ENCODE measurements at regions not wholly inside any gene's neighbourhood (a gene's known extent, or its start where the extent isn't known, plus 50 kb on each side); places are given as distances from the start of the nearest gene placed in this dataset.

DNA sequence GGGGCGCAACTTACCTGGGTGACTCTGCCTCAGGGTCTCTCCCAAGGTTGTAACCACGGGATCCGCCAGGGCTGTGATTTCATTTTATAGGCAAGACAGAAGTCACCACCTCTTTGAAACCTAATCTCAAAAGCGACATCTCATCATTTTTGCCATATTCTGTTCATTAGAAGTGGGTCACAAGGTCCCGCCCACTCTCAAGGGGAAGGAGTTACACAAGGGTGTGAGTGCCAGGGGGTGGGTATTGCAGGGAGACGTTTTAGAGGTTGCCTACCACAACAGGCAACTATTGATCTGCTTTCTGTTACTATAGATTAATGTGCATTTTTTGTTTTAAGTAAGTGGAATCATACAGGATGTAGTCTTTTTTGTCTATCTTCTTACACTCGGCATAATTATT lies 56.6 kb upstream of the ADPGK start:
- Histone ChIP-seq H3K4me1 (ENCODE audit: control extremely low read depth in 1 of 4, control insufficient read depth in 4 of 4, insufficient read depth in 4 of 4, low read length in 3 of 4) (no peaks in the 10 kb centered on the region), H3K9me3 (ENCODE audit: control extremely low read depth in 1 of 5, control insufficient read depth in 4 of 5, insufficient read depth in 2 of 5, low read depth in 1 of 5, low read length in 4 of 5) (no peaks in the 10 kb centered on the region), H3K27me3 (replicated peaks in 2 of 5; ENCODE audit: control insufficient read depth in 4 of 5, insufficient read depth in 5 of 5, low read length in 4 of 5) (peaks cover 0 to 15% (median 2%) of the 10 kb centered on the region in 5 experiments), H3K27ac (ENCODE audit: insufficient read depth in 1 of 2, low read depth in 1 of 2, low read length in 2 of 2, poor library complexity in 1 of 2, severe bottlenecking in 2 of 2) (no peak overlapping the region), H3K36me3 (ENCODE audit: control insufficient read depth in 4 of 4, insufficient read depth in 4 of 4, low read length in 3 of 4) (no peaks in the 10 kb centered on the region), H3K4me3 (ENCODE audit: control insufficient read depth in 1 of 7, extremely low read depth in 1 of 7, insufficient read depth in 4 of 7, low read depth in 2 of 7, low read length in 6 of 7) (no peak overlapping the region)
- DNase-seq: no peak
- 83% methylated on average over 2 of the region's 7 CpGs for WGBS (ENCODE audit: insufficient coverage)
- ChIA-PET POLR2A (no interaction called here), CTCF (no interaction called here)

DNA sequence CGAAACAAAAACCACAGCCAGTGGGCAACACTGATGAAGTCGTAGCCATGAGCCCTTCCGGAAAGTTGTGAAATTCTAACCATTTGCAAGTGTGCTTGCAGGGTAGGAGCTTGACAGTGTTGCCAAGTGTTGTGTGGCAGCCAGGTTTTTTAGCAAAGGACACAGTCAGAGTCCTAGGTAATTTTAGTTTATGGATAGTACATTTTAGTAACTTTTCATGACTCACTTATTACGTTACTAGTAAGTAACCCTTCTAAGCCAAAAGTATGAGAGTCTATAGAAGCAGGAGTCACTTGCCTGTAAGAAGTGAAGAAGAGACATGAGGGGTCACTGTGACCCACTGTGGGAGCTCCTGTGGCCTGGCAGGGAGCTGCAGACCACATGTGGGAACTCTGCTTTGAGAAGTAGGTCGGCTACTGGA lies 54.8 kb upstream of the ADPGK start:
- Histone ChIP-seq H3K27ac (ENCODE audit: insufficient read depth in 1 of 2, low read depth in 1 of 2, low read length in 2 of 2, poor library complexity in 1 of 2, severe bottlenecking in 2 of 2) (no peak overlapping the region), H3K27me3 (replicated peaks in 2 of 5; ENCODE audit: control insufficient read depth in 4 of 5, insufficient read depth in 5 of 5, low read length in 4 of 5) (peaks cover 0 to 15% (median 2%) of the 10 kb centered on the region in 5 experiments), H3K9me3 (ENCODE audit: control extremely low read depth in 1 of 5, control insufficient read depth in 4 of 5, insufficient read depth in 2 of 5, low read depth in 1 of 5, low read length in 4 of 5) (no peaks in the 10 kb centered on the region), H3K4me3 (ENCODE audit: control insufficient read depth in 1 of 7, extremely low read depth in 1 of 7, insufficient read depth in 4 of 7, low read depth in 2 of 7, low read length in 6 of 7) (no peak overlapping the region), H3K36me3 (ENCODE audit: control insufficient read depth in 4 of 4, insufficient read depth in 4 of 4, low read length in 3 of 4) (no peaks in the 10 kb centered on the region), H3K4me1 (ENCODE audit: control extremely low read depth in 1 of 4, control insufficient read depth in 4 of 4, insufficient read depth in 4 of 4, low read length in 3 of 4) (no peaks in the 10 kb centered on the region)
- CTCF ChIA-PET: no interaction called here
- DNase-seq: no peak
- WGBS (ENCODE audit: insufficient coverage): 83% methylated on average over 5 of the region's 5 CpGs
- POLR2A ChIA-PET: no interaction called here

DNA sequence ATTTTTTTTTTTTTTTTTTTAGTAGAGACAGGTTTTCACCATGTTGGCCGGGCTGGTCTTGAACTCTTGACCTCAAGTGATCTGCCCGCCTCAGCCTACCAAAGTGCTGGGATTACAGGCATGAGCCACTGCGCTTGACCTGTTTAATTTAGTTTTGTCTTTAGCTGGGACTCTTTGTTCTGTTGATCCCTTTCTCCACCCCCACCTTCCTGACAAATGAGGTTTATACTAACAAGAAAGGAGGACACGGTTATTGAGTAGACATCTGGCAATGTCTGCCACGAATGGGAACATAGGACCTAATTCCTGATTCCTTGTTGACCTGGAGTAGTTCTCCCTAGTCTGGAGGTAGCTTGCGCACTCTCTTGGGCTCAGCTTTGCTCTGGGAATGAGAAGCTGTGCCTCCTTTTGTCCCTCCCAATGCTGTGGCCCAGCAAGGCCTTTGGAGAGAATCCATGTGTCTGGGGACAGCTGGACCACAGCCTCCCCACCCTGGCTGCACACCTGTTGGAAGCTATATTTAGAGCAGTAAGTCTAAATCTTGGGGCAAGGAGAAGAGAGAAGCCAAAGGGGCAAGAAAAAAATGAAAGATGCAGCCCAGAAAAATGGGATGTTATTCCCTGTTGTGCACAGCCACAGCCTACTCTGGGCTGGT lies 53.2 kb upstream of the ADPGK start:
- DNase-seq: no peak
- ChIA-PET POLR2A (no interaction called here), CTCF (no interaction called here)
- no peaks in the 10 kb centered on the region for H3K36me3 ChIP-seq (ENCODE audit: control insufficient read depth in 4 of 4, insufficient read depth in 4 of 4, low read length in 3 of 4)
- WGBS (ENCODE audit: insufficient coverage): 93% methylated on average over 5 of the region's 6 CpGs
- H3K9me3 ChIP-seq (ENCODE audit: control extremely low read depth in 1 of 5, control insufficient read depth in 4 of 5, insufficient read depth in 2 of 5, low read depth in 1 of 5, low read length in 4 of 5): no peaks in the 10 kb centered on the region
- H3K4me1 ChIP-seq (ENCODE audit: control extremely low read depth in 1 of 4, control insufficient read depth in 4 of 4, insufficient read depth in 4 of 4, low read length in 3 of 4): no peaks in the 10 kb centered on the region
- peaks cover 0 to 9% (median 2%) of the 10 kb centered on the region in 5 experiments for H3K27me3 ChIP-seq (replicated peaks in 2 of 5; ENCODE audit: control insufficient read depth in 4 of 5, insufficient read depth in 5 of 5, low read length in 4 of 5)
- H3K4me3 ChIP-seq (ENCODE audit: control insufficient read depth in 1 of 7, extremely low read depth in 1 of 7, insufficient read depth in 4 of 7, low read depth in 2 of 7, low read length in 6 of 7): no peak overlapping the region
- H3K27ac ChIP-seq (ENCODE audit: insufficient read depth in 1 of 2, low read depth in 1 of 2, low read length in 2 of 2, poor library complexity in 1 of 2, severe bottlenecking in 2 of 2): no peak overlapping the region

DNA sequence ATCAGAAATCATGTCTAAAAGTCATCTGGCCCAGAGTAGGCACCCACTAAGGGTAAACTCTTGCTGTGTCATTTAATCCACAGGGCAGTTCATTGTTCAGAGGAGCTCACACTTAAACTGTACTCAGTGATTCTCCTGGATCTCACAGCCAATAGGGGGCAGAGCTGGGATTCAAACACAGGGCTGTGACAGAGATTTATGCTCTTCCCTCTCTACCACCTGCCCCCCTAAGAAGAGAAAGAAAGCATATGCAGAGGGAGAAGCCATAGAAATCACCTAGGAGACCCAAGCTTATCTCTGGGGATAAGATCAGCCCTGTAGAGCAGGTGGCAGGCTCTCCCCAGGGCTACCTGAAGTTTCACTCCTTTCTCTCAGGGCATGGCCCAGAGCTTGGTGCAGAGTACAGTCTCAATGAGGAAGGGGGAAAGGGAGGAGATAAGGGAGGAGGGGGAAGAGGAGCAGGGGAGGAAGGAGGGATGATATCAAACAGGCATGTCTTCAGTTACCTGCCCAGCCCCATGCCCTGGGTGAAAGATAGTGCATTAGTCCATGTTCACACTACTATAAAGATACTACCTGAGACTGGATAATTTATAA lies 51.8 kb upstream of the ADPGK start:
- CTCF ChIA-PET: no interaction called here
- no peak for DNase-seq

DNA sequence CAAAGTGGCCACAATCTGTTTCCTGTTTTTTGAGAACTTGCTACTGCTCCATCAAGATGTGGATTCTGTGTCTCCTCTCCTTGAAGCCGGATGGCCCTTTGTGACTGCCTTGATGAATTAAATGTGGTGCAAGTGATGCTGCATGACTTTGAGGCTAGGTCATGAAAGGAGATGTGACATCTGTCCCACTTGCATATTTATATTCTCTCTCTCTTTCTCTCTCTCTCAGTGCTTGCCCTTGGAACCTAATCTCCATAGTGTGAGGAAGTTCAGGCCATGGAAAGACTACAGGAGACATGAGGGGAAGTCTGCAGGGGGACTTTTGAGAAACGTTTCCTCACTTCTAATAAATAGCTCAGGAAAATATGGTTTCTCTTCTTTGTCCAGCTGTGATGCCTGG lies 50.0 kb upstream of the ADPGK start:
- H3K27ac ChIP-seq (ENCODE audit: insufficient read depth in 1 of 2, low read depth in 1 of 2, low read length in 2 of 2, poor library complexity in 1 of 2, severe bottlenecking in 2 of 2): no peak overlapping the region
- no CpG with 5 or more reads among the region's 2 CpGs for WGBS (ENCODE audit: insufficient coverage)

More for the DNA sequence above, 51.8 kb upstream of the ADPGK start:
- Histone ChIP-seq H3K4me3 (ENCODE audit: control insufficient read depth in 1 of 7, extremely low read depth in 1 of 7, insufficient read depth in 4 of 7, low read depth in 2 of 7, low read length in 6 of 7) (no peak overlapping the region), H3K9me3 (ENCODE audit: control extremely low read depth in 1 of 5, control insufficient read depth in 4 of 5, insufficient read depth in 2 of 5, low read depth in 1 of 5, low read length in 4 of 5) (no peaks in the 10 kb centered on the region), H3K4me1 (ENCODE audit: control extremely low read depth in 1 of 4, control insufficient read depth in 4 of 4, insufficient read depth in 4 of 4, low read length in 3 of 4) (no peaks in the 10 kb centered on the region), H3K36me3 (ENCODE audit: control insufficient read depth in 4 of 4, insufficient read depth in 4 of 4, low read length in 3 of 4) (no peaks in the 10 kb centered on the region), H3K27ac (ENCODE audit: insufficient read depth in 1 of 2, low read depth in 1 of 2, low read length in 2 of 2, poor library complexity in 1 of 2, severe bottlenecking in 2 of 2) (no peak overlapping the region), H3K27me3 (replicated peaks in 2 of 5; ENCODE audit: control insufficient read depth in 4 of 5, insufficient read depth in 5 of 5, low read length in 4 of 5) (peaks cover 0 to 9% (median 7%) of the 10 kb centered on the region in 5 experiments)
- POLR2A ChIA-PET: no interaction called here

More for the DNA sequence above, 50.0 kb upstream of the ADPGK start:
- peaks cover 0 to 13% (median 9%) of the 10 kb centered on the region in 5 experiments for H3K27me3 ChIP-seq (replicated peaks in 2 of 5; ENCODE audit: control insufficient read depth in 4 of 5, insufficient read depth in 5 of 5, low read length in 4 of 5)
- ChIA-PET CTCF (interaction anchor here (0.6 kb wide), 1 partner anchor 433 kb away, joined by 3 read pairs; no protein-coding TSS in a partner anchor), POLR2A (no interaction called here)
- H3K36me3 ChIP-seq (ENCODE audit: control insufficient read depth in 4 of 4, insufficient read depth in 4 of 4, low read length in 3 of 4): no peaks in the 10 kb centered on the region
- no peak for DNase-seq
- no peaks in the 10 kb centered on the region for H3K4me1 ChIP-seq (ENCODE audit: control extremely low read depth in 1 of 4, control insufficient read depth in 4 of 4, insufficient read depth in 4 of 4, low read length in 3 of 4)
- H3K4me3 ChIP-seq (ENCODE audit: control insufficient read depth in 1 of 7, extremely low read depth in 1 of 7, insufficient read depth in 4 of 7, low read depth in 2 of 7, low read length in 6 of 7): no peak overlapping the region
- no peaks in the 10 kb centered on the region for H3K9me3 ChIP-seq (ENCODE audit: control extremely low read depth in 1 of 5, control insufficient read depth in 4 of 5, insufficient read depth in 2 of 5, low read depth in 1 of 5, low read length in 4 of 5)

Measured in common myeloid progenitor, CD34-positive (primary cell).